Ishikawa (cell line): ENCODE measurements at regions not wholly inside any gene's neighbourhood (a gene's known extent, or its start where the extent isn't known, plus 50 kb on each side); places are given as distances from the start of the nearest gene placed in this dataset.

Source experiments
- CEBPB ChIP-seq: IDR thresholded peaks from 2 replicates; pipeline ENCODE4 v1.6.1; 2012
- CREB1 ChIP-seq: IDR thresholded peaks from 2 replicates; pipeline ENCODE4 v1.6.1; 2012; ENCODE audit warnings: low read depth
- EGR1 ChIP-seq: IDR thresholded peaks from 2 replicates; pipeline ENCODE4 v1.6.1; 2012
- EP300 ChIP-seq: IDR thresholded peaks from 2 replicates; pipeline ENCODE4 v1.6.1; 2012; ENCODE audit warnings: borderline replicate concordance
- FOXM1 ChIP-seq: IDR thresholded peaks from 2 replicates; pipeline ENCODE4 v1.6.1; 2012; ENCODE audit warnings: low read depth, borderline replicate concordance
- MAX ChIP-seq: IDR thresholded peaks from 2 replicates; pipeline ENCODE4 v1.6.1; 2012
- NFIC ChIP-seq: IDR thresholded peaks from 2 replicates; pipeline ENCODE4 v1.6.1; 2012
- RAD21 ChIP-seq: IDR thresholded peaks from 2 replicates; pipeline ENCODE4 v1.6.1; 2012; ENCODE audit warnings: low read depth
- REST ChIP-seq: IDR thresholded peaks from 2 replicates; pipeline ENCODE4 v1.6.1; 2012; ENCODE audit warnings: low read depth, mild to moderate bottlenecking
- TAF1 ChIP-seq: IDR thresholded peaks from 2 replicates; pipeline ENCODE4 v1.6.1; 2012; ENCODE audit warnings: low read depth, mild to moderate bottlenecking
- TCF12 ChIP-seq: IDR thresholded peaks from 2 replicates; pipeline ENCODE4 v1.6.1; 2012; ENCODE audit warnings: low read depth
- TEAD4 ChIP-seq: IDR thresholded peaks from 2 replicates; pipeline ENCODE4 v1.6.1; 2012
- USF1 ChIP-seq: IDR thresholded peaks from 2 replicates; pipeline ENCODE4 v1.6.1; 2012
- YY1 ChIP-seq: IDR thresholded peaks from 2 replicates; pipeline ENCODE4 v1.6.1; 2012; ENCODE audit warnings: low read depth
- ZBTB7A ChIP-seq: IDR thresholded peaks from 2 replicates; pipeline ENCODE4 v1.6.1; 2012; ENCODE audit warnings: low read depth

GRCh38 chr12:5308216-5308615 is 123.7 kb upstream of the NTF3 start:
- no peak for TF ChIP-seq TEAD4
- TF ChIP-seq USF1, result no peak
- no peak for TF ChIP-seq ZBTB7A
- TF ChIP-seq FOXM1, result no peak
- no peak for TF ChIP-seq RAD21
- no peak for TF ChIP-seq MAX
- TF ChIP-seq NFIC, result no peak
- TF ChIP-seq REST, result no peak
- no peak for TF ChIP-seq EP300
- no peak for TF ChIP-seq YY1
- no peak for TF ChIP-seq TCF12
- no peak for TF ChIP-seq TAF1
- TF ChIP-seq CEBPB, result no peak
- no peak for TF ChIP-seq EGR1
- no peak for TF ChIP-seq CREB1

GRCh38 chr12:5308996-5309395 is 122.9 kb upstream of the NTF3 start:
- TF ChIP-seq RAD21 (no peak), TCF12 (no peak), TEAD4 (no peak), REST (no peak)

GRCh38 chr12:5309654-5310053 is 122.3 kb upstream of the NTF3 start:
- TF ChIP-seq TCF12 (no peak), RAD21 (no peak)

GRCh38 chr12:5310151-5310550 is 121.8 kb upstream of the NTF3 start:
- TF ChIP-seq NFIC (no peak), TEAD4 (no peak), YY1 (no peak), USF1 (no peak), EGR1 (no peak), TAF1 (no peak), MAX (no peak), ZBTB7A (no peak), FOXM1 (no peak), RAD21 (no peak), REST (no peak), CREB1 (no peak), TCF12 (no peak), CEBPB (no peak), EP300 (no peak)

- TF ChIP-seq CREB1 (no peak), TAF1 (no peak), CEBPB (no peak)
These were observed 114.4 kb upstream of the NTF3 start for GRCh38 chr12:5317556-5317955.

GRCh38 chr12:5318874-5319273 is 113.0 kb upstream of the NTF3 start:
- TF ChIP-seq EGR1, result no peak
- no peak for TF ChIP-seq TAF1
- TF ChIP-seq FOXM1, result no peak
- no peak for TF ChIP-seq USF1
- TF ChIP-seq CREB1, result no peak
- no peak for TF ChIP-seq ZBTB7A
- TF ChIP-seq TEAD4, result no peak
- no peak for TF ChIP-seq REST
- TF ChIP-seq YY1, result no peak
- no peak for TF ChIP-seq MAX
- no peak for TF ChIP-seq RAD21
- no peak for TF ChIP-seq EP300
- no peak for TF ChIP-seq TCF12
- TF ChIP-seq CEBPB, result no peak
